ENCODE measurements at regions not wholly inside any gene's neighbourhood (a gene's known extent, or its start where the extent isn't known, plus 50 kb on each side); places are given as distances from the start of the nearest gene placed in this dataset.
A peak's percentile ranks its signal among the peaks of the same experiment; 100 is the strongest.
"Not testable (repeated sequence)": the region's sequence is repeated elsewhere in the genome, so short reads cannot be mapped to it uniquely, and the experiment has no call there.

- DNase-seq (ENCODE audit: extremely low spot score): no peak
- TF ChIP-seq HDGF (IDR thresholded peaks at IDR 0.05; ENCODE audit: borderline replicate concordance) (no peak), SUZ12 (IDR thresholded peaks at IDR 0.05) (no peak), BHLHE40 (IDR thresholded peaks at IDR 0.05; ENCODE audit: borderline replicate concordance) (no peak), ELF4 (IDR thresholded peaks at IDR 0.05) (no peak), PKNOX1 (IDR thresholded peaks at IDR 0.05) (no peak)
- ChIA-PET POLR2A (no interaction called here), CTCF (no interaction called here)
Observed at GRCh38 chr5:111626473-111627148, 114.3 kb upstream of the STARD4 start.

GRCh38 chr5:111618623-111619271 lies 106.4 kb upstream of the STARD4 start:
- ChIA-PET CTCF (no interaction called here), POLR2A (no interaction called here)
- no peak for DNase-seq (ENCODE audit: extremely low spot score)
- TF ChIP-seq SP1 (IDR thresholded peaks at IDR 0.05): no peak
- TF ChIP-seq ZNF384 (IDR thresholded peaks at IDR 0.05): no peak
- no peak for TF ChIP-seq ARNT (IDR thresholded peaks at IDR 0.05)
- no peak for TF ChIP-seq ELF4 (IDR thresholded peaks at IDR 0.05)
- TF ChIP-seq BHLHE40 (IDR thresholded peaks at IDR 0.05; ENCODE audit: borderline replicate concordance): no peak
- TF ChIP-seq HDGF (IDR thresholded peaks at IDR 0.05; ENCODE audit: borderline replicate concordance): no peak
- no peak for TF ChIP-seq SUZ12 (IDR thresholded peaks at IDR 0.05)
- no peak for TF ChIP-seq CTBP1 (IDR thresholded peaks at IDR 0.05; ENCODE audit: borderline replicate concordance)
- TF ChIP-seq PKNOX1 (IDR thresholded peaks at IDR 0.05): no peak
- no peak for TF ChIP-seq L3MBTL2 (conservative IDR thresholded peaks at IDR 0.05)
- TF ChIP-seq FOXM1 (IDR thresholded peaks at IDR 0.05; ENCODE audit: borderline replicate concordance): no peak
- TF ChIP-seq TARDBP (IDR thresholded peaks at IDR 0.05): no peak
- no peak for TF ChIP-seq FOXA1 (IDR thresholded peaks at IDR 0.05)
- TF ChIP-seq LEF1 (IDR thresholded peaks at IDR 0.05; ENCODE audit: borderline replicate concordance): no peak
- no peak for TF ChIP-seq NFRKB (IDR thresholded peaks at IDR 0.05)
- TF ChIP-seq FOXK2 (IDR thresholded peaks at IDR 0.05): no peak

- TF ChIP-seq TARDBP (IDR thresholded peaks at IDR 0.05): no peak
- TF ChIP-seq FOXK2 (IDR thresholded peaks at IDR 0.05): no peak
- TF ChIP-seq PKNOX1 (IDR thresholded peaks at IDR 0.05): no peak
- TF ChIP-seq FOXM1 (IDR thresholded peaks at IDR 0.05; ENCODE audit: borderline replicate concordance): no peak
- TF ChIP-seq HDGF (IDR thresholded peaks at IDR 0.05; ENCODE audit: borderline replicate concordance): no peak
- TF ChIP-seq ARNT (IDR thresholded peaks at IDR 0.05): no peak
- TF ChIP-seq L3MBTL2 (conservative IDR thresholded peaks at IDR 0.05): no peak
- TF ChIP-seq SP1 (IDR thresholded peaks at IDR 0.05): no peak
- ChIA-PET CTCF (no interaction called here), POLR2A (no interaction called here)
- DNase-seq (ENCODE audit: extremely low spot score): no peak
Observed at GRCh38 chr5:111615054-111615453, 102.7 kb upstream of the STARD4 start.

GRCh38 chr5:111612013-111612630 lies 99.8 kb upstream of the STARD4 start:
- POLR2A ChIA-PET; CTCF ChIA-PET; DNase-seq (ENCODE audit: extremely low spot score): not testable (repeated sequence)

GRCh38 chr5:111606194-111606593 lies 93.9 kb upstream of the STARD4 start:
- ChIA-PET POLR2A (no interaction called here), CTCF (no interaction called here)
- TF ChIP-seq BHLHE40 (IDR thresholded peaks at IDR 0.05; ENCODE audit: borderline replicate concordance): no peak
- no peak for TF ChIP-seq SP1 (IDR thresholded peaks at IDR 0.05)
- no peak for TF ChIP-seq PKNOX1 (IDR thresholded peaks at IDR 0.05)
- no peak for TF ChIP-seq ARNT (IDR thresholded peaks at IDR 0.05)
- no peak for TF ChIP-seq CTBP1 (IDR thresholded peaks at IDR 0.05; ENCODE audit: borderline replicate concordance)
- no peak for TF ChIP-seq TARDBP (IDR thresholded peaks at IDR 0.05)
- TF ChIP-seq L3MBTL2 (conservative IDR thresholded peaks at IDR 0.05): no peak
- no peak for TF ChIP-seq SUZ12 (IDR thresholded peaks at IDR 0.05)
- TF ChIP-seq FOXK2 (IDR thresholded peaks at IDR 0.05): no peak
- TF ChIP-seq ZNF384 (IDR thresholded peaks at IDR 0.05): no peak
- no peak for TF ChIP-seq LEF1 (IDR thresholded peaks at IDR 0.05; ENCODE audit: borderline replicate concordance)
- no peak for TF ChIP-seq ELF4 (IDR thresholded peaks at IDR 0.05)
- TF ChIP-seq FOXA1 (IDR thresholded peaks at IDR 0.05): no peak
- TF ChIP-seq FOXM1 (IDR thresholded peaks at IDR 0.05; ENCODE audit: borderline replicate concordance): no peak
- no peak for TF ChIP-seq NFRKB (IDR thresholded peaks at IDR 0.05)
- TF ChIP-seq HDGF (IDR thresholded peaks at IDR 0.05; ENCODE audit: borderline replicate concordance): no peak
- no peak for DNase-seq (ENCODE audit: extremely low spot score)

GRCh38 chr5:111603446-111603827 lies 91.1 kb upstream of the STARD4 start:
- TF ChIP-seq ARNT (IDR thresholded peaks at IDR 0.05) (no peak), FOXK2 (IDR thresholded peaks at IDR 0.05) (no peak), ZNF384 (IDR thresholded peaks at IDR 0.05) (no peak), SP1 (IDR thresholded peaks at IDR 0.05) (no peak), PKNOX1 (IDR thresholded peaks at IDR 0.05) (peak; percentile 44; the same call in 1 of the 2 replicates), ELF4 (IDR thresholded peaks at IDR 0.05) (no peak), HDGF (IDR thresholded peaks at IDR 0.05; ENCODE audit: borderline replicate concordance) (no peak)
- no peak for DNase-seq (ENCODE audit: extremely low spot score)
- POLR2A ChIA-PET: no interaction called here
- CTCF ChIA-PET: no interaction called here
